ENCODE measurements at regions not wholly inside any gene's neighbourhood (a gene's known extent, or its start where the extent isn't known, plus 50 kb on each side); places are given as distances from the start of the nearest gene placed in this dataset.

DNA sequence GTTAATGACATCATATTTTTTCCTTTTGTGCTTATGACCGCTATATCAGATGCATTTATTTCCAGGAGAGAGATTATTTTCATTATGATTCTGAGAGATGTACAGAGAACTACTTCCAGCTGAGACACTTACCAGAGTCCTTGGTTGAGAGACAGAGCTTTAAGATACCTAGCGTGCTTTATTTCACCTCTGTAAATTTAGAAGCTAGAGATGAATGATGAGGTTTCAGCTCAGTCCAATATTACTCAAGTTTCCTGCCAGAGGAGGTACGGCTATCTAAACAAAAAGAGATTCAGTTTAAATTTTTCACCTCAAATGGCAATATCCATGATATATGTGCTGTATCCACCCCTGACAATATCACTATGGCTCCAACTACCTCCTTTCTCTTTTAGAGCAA is 182.6 kb upstream of the FAM3C start:
- TF ChIP-seq, protein P1, sequence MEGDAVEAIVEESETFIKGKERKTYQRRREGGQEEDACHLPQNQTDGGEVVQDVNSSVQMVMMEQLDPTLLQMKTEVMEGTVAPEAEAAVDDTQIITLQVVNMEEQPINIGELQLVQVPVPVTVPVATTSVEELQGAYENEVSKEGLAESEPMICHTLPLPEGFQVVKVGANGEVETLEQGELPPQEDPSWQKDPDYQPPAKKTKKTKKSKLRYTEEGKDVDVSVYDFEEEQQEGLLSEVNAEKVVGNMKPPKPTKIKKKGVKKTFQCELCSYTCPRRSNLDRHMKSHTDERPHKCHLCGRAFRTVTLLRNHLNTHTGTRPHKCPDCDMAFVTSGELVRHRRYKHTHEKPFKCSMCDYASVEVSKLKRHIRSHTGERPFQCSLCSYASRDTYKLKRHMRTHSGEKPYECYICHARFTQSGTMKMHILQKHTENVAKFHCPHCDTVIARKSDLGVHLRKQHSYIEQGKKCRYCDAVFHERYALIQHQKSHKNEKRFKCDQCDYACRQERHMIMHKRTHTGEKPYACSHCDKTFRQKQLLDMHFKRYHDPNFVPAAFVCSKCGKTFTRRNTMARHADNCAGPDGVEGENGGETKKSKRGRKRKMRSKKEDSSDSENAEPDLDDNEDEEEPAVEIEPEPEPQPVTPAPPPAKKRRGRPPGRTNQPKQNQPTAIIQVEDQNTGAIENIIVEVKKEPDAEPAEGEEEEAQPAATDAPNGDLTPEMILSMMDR (IDR thresholded peaks at IDR 0.05) = no peak
- no peak for TF ChIP-seq POLR2A (IDR thresholded peaks at IDR 0.05)

All from body of pancreas (tissue), 4 donors.